GM20000 (cell line): ENCODE measurements at regions not wholly inside any gene's neighbourhood (a gene's known extent, or its start where the extent isn't known, plus 50 kb on each side); places are given as distances from the start of the nearest gene placed in this dataset.
"Not testable (repeated sequence)": the region's sequence is repeated elsewhere in the genome, so short reads cannot be mapped to it uniquely, and the experiment has no call there.

ENCODE experiments used
- DNase-seq: peaks from one replicate; pipeline ENCODE4 v3.0.0; 2012; ENCODE audit warnings: low spot score
- TF ChIP-seq, protein P1 (sequence below): IDR thresholded peaks from 2 replicates; pipeline ENCODE4 v1.5.1; 2012; ENCODE audit warnings: mild to moderate bottlenecking, control low read depth; ENCODE audit errors: extremely low read depth, missing control alignments

DNA sequence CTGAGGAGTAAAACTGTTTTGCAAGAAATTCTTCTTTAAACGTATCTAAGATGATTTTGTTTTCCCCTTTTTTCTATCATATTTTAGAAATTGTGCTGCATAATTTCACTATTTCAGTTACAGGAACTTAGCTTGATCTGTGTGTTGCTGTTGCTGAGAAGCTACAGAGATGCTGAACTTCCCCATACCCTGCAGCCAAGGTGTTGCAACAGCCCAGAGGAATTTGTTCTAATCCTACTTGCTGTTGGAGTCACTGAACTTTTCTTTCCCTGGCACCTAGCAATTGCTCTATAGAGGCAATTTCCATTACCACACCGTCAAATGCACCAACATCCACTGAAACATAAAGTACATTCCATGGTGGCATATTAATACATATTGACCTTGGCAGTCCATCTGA is 617.8 kb upstream of the AMELY start:
- DNase-seq, result no peak
- TF ChIP-seq, protein P1, sequence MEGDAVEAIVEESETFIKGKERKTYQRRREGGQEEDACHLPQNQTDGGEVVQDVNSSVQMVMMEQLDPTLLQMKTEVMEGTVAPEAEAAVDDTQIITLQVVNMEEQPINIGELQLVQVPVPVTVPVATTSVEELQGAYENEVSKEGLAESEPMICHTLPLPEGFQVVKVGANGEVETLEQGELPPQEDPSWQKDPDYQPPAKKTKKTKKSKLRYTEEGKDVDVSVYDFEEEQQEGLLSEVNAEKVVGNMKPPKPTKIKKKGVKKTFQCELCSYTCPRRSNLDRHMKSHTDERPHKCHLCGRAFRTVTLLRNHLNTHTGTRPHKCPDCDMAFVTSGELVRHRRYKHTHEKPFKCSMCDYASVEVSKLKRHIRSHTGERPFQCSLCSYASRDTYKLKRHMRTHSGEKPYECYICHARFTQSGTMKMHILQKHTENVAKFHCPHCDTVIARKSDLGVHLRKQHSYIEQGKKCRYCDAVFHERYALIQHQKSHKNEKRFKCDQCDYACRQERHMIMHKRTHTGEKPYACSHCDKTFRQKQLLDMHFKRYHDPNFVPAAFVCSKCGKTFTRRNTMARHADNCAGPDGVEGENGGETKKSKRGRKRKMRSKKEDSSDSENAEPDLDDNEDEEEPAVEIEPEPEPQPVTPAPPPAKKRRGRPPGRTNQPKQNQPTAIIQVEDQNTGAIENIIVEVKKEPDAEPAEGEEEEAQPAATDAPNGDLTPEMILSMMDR, result no peak

DNA sequence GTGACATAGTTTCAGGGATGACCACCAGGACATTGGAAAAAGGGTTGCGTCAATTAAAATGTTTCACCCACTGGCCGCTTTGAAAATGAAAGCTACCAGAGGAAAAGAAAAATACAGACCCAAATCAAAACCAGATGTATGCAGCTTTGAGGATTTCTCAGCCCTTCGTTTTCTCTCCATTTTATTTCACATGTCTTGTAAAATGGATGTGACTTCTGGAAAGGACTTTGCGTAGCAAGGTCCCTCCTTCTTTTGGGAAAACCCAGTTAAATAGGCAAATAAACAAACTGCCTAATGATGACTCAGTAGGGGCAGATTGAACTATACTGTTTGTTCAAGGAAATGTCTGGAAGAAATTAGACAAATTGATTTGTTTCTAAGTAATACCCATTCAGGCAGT is 616.0 kb upstream of the AMELY start:
- DNase-seq, result not testable (repeated sequence)

DNA sequence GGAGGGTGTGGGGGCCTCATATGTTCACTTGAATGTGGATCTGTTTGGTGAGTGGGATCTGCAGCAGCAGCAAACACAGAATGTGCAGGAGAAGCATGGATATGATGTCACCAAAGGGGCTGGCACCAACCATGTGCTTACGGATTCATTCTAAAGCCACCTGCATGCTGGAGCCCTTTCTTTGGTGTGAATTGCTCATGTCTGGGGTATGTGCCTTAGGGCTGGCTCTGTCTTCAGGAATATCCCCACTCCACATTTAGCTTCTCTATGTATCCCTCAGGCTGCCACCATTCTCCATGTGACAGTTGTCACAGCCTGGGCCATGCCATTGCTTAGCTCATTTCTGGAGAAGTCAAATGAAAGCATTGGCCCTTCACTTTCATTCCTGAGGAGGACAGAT is 606.8 kb upstream of the AMELY start:
- TF ChIP-seq, protein P1, result no peak

DNA sequence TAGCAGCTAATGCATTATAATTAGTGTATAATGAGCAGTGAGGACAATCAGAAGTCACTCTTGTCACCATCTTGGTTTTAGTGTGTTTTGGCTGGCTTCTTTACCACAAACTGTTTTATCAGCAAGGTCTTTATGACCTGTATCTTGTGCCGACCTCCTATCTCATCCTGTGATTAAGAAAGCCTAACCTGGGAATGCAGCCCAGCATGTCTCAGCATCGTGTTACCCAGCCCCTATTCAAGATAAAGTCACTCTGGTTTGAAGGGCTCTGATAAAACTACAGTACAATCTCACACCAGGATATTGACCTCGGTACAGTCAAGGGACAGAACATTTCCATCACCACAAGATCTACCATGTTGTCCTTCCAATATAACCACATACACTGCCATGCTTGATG is 604.7 kb upstream of the AMELY start:
- no peak for DNase-seq
- TF ChIP-seq, protein P1, result no peak

More for the DNA sequence above, 606.8 kb upstream of the AMELY start:
- DNase-seq, result no peak

DNA sequence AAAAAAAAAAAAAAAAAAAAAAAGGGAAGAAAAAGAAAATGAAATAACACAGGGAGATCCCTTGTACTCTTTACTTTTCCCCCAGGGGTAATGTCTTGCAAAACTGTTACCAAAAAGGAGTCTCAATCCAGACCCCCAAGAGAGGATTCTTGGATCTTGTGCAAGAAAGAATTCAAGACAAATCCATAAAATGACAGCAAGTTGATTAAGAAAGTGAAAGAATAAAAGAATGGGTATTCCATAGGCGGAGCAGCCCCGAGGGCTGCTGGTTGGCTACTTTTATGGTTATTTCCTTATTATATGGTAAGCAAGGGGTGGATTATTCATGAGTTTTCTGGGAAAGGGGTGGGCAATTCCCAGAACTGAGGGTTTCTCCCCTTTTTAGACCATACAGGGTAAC is 604.3 kb upstream of the AMELY start:
- TF ChIP-seq, protein P1, result no peak
- DNase-seq, result no peak

DNA sequence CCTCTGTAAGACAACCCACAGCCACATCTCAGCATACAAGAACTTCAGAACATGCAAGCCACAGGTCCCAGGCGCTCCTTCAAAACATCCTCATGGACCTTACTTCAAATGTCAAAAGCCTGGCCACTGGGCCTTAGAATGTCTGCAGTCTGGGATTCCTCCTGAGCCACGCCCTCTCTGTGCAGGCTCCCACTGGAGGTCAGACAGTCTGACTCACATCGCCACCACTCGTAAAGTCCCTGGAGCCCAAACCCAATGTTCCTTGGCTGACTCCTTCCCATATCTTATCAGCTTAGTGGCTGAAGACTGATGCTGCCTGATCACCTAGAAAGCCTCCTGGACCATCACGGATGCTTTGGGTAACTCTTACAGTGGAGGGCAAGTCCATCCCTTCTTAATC is 591.3 kb upstream of the AMELY start:
- no peak for DNase-seq
- TF ChIP-seq, protein P1, result no peak

DNA sequence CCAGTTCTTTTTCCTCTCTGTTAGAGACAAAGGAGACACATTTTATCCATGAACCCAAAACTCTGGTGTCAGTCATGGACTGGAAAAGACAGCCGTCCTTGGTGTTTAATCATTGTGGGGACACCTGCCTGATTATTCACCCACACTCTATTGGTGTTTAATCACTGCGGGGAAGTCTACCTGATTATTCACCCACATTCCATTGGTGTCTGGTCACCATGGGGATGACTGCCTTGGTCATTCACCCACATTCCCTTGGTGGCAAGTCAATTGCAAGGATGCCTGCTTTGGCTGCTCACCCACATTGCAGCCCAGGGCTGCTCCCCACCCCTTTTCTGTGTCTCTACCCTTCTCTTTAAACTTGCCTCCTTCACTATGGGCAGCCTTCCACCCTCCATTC is 589.7 kb upstream of the AMELY start:
- no peak for DNase-seq
- TF ChIP-seq, protein P1, result no peak

DNA sequence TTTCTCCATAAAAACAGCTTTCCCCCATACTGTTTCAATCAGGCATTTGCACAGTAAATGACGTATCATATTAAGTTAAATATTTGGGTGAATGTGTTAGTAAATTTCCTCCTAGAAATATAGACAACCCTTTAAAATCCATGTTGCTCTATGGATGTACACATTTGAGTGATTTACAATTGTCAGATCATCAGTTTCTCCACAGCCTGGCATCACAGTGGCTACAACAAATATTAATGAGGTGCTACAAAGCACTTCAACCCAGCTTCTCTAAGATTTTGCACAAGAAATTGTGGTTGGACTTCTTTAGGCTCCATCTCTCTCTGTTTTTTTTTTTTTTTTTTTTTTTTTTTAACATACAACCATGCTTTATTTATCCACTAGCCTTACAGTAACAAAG is 584.4 kb upstream of the AMELY start:
- no peak for DNase-seq
- TF ChIP-seq, protein P1, result no peak

DNA sequence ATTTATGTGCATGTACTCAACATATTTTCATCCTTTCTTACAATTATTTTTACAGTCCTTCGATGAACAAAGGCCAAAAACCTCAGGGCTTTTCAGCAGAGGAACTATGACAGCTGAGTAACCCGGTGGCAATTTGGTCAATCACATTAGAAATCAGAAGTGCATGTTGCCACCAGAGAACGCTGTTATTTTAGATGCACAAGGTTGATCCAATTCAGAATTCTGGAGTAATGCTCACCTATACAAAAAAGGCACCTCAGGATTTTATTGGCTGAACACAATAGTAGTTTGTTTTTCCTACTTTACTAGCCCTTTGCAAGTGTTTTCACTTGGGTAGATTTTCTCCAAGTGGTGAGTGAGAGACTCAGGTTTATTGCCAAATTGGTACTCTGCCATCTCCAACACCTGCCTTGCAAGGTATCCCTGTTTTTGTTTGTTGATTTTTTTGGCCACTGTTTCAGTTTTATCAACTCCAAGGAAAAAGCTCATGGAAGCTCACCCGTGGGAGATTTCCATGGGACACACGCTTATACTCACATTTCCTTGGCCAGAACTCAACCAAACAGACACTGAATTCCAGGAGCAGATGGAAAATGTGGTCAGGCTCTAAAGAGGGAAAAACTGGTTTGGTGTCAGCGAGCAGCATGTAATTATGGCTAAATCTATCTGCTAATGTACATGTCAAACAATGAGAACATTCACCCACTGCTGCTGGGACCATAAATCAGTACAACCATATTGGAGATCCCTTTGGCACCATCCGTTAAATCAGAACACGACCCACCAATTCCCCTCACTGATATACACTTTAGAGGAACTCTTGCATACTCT is 573.1 kb upstream of the AMELY start:
- DNase-seq, result not testable (repeated sequence)
